HG03095 (cell line): ENCODE measurements at regions not wholly inside any gene's neighbourhood (a gene's known extent, or its start where the extent isn't known, plus 50 kb on each side); places are given as distances from the start of the nearest gene placed in this dataset.

Source experiments
- ATAC-seq: cut with Tn5 transposase; IDR thresholded peaks from one replicate; pipeline ENCODE4 v1.9.1; 2021; ENCODE audit warnings: moderate library complexity; ENCODE audit not compliant: unreplicated experiment

DNA sequence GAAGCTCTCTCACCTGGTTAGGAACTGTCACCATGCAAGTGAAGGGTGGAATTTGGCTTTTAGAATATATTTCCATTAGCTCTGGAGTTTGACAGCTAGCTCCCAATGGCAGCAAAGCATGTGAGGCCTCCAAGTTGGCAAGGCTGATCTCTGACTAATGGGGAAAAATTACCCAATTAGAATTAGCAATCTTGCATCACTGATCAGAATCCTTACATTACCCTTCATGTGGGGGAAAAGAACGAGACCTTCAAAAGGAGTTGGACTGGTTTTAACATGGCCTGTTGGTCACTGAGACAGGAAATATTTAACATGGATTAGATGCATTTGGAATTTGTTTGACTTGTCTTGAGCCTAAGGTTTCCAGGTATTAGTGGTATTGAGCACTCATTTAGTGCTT lies 192.3 kb upstream of the GDNF start:
- ATAC-seq: no peak

DNA sequence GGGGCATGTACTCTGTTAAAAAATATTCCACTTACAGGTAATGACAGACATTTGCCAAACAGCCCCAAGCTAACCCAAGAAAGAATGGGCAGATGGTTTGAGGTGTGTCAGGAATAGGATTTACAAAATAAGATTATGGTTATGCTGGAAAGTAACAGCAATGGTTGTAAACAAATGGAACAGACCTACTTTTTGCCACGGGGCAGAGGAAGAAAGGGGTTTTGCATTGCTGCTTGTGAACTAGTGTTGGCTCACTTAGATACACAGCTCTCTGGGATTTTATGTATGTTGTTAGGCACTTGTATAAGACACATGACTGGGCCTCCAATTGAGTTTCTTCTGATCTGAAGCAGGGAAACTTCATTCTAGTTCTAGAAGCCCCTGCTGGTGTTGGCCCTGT lies 191.5 kb upstream of the GDNF start:
- ATAC-seq: no peak

DNA sequence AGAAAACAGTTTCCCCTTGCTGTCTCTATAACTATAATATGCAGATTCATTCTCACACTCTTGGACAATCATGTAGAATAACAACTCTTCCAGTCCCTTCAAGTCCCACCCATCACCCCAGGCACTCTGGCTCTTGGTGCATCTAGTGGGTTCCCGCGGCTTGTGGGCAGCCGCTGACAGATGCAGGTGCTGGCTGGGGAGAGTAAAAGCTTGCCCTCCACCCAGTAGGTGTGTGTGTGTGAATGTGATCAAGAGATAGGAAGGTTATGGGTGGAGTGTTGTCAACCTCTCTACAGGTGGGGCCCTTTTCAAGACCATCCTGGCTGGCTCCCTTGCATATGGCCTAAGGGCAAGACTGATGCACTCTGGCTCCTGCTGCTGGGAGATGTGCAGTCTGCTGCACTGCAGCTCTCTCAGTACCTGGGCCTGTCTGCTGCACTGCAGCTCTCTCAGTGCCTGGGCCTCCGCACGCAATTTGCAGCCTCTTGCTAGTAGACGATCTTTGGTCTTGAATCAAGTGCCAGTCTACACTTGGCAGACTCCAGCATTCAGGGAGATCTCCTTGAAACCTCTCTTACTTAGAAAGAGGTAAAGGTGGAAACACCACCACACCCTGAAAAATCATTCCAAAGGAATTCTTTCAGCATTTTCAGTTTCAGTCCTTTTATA lies 189.7 kb upstream of the GDNF start:
- no peak for ATAC-seq

DNA sequence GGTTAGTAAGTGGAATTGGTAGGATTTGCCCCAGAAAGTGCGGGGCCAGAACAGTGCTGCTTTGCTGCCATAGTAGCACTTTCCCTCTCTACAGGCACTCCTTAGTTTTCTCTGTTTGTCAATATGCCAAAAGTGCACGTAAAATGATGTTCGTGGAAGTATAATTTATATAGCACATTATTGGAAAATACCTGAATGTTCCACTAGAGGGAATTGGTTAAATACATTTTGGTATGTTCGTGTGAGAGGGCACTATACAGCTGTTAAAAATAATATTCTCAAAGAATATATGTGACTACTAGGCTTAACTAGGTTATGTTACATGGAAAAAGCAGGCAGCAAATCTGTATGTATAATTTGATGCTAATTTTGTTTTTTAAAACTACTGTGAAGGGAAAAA lies 184.0 kb upstream of the GDNF start:
- ATAC-seq: no peak

DNA sequence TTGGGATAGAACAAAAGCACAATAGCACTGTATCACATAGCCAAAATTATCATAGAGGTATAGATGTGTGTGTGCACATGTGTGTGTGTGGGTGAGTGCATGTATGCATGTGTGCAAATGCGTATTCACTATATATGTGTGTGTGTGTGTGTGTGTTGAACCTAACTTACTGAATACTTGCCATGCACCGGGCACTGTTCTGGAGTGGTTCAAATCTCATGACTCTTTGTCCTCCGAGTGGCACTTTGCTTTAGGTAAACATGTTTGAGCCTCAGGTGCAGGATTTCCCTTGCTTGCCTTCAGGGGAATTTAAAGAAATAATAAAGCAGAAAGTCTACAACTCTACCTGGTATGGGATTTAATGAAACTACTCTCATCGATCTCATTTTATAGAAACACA lies 183.5 kb upstream of the GDNF start:
- ATAC-seq: no peak

DNA sequence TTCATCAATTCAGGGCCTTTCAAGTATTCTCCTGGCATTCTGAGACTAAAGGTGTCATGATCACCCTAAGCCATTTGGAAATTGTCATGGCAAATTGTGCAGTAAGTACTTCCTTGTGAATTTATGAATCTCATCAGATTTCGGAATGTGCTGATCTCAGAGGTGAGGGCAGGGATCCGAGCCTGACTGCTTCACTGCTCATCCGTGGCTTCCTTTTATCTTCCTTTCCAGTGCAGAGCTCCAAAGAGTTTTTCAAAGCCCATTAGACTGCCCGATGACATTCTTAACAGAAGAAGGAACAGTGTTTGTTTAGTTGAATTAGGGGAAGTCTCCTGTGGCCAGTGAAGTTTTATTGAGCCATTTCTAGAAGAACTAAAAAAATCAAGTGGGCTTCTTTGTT lies 182.8 kb upstream of the GDNF start:
- no peak for ATAC-seq

DNA sequence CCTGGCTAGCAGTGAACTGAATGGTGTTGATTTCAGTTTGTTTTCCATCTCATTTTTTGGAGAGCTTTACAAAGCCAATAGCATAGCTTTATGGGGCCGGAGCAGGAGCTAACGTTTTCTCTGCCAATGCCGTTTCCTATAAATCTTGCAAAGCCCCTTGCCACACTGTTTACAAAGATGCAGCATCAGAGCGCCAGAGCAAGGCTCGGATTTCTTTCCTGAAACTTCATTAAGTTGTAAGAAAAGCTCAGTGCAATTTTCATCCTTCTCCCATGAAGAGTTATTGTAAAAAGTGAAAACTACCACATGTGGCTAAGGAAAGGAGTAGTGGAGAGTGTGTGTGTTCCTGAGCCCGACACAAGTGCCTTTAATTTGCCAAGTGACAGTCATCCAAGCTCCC lies 178.2 kb upstream of the GDNF start:
- no peak for ATAC-seq

DNA sequence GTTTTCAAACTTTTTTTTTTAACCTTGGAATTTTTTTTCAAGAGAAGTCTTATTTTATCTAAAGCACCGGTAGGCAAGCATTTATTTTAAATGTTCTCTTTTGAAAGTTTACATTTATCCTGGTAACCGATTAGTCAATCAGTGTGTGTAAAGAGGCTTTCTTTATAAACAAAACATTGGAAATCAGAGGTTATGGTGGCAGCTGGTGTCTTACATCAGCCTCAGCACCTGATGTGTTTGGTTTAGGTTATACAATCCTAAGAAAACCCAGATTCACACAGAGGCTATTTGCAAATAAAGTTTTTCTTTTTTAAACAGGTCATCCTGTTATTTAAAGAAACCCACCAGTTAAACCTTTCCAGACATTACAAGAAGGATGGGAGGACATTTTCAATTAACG lies 173.3 kb upstream of the GDNF start:
- ATAC-seq: no peak

DNA sequence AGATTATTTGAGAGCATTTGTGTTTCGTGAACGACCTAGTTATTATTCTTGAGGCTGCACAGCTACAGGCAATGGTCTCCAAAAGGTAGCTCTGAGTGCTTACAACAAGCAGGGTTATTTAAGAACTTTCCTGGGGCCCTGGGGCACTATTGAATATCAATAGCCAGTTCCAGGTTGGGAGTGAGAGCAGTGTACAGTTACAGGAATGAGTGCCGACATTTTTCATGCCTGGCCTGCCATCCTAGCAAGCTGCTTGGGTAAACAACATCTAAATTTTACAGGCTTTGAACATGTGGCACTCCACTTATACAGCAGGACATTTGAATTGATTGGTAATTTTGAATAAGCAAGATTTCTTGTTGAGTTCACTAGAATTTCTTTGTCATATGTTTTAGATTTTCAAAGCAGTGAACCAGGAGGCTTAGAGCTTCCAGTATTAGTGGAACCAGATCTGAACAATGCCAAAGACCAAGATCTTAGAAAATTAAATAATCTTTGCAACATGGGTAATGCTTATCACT lies 171.9 kb upstream of the GDNF start:
- ATAC-seq: no peak

DNA sequence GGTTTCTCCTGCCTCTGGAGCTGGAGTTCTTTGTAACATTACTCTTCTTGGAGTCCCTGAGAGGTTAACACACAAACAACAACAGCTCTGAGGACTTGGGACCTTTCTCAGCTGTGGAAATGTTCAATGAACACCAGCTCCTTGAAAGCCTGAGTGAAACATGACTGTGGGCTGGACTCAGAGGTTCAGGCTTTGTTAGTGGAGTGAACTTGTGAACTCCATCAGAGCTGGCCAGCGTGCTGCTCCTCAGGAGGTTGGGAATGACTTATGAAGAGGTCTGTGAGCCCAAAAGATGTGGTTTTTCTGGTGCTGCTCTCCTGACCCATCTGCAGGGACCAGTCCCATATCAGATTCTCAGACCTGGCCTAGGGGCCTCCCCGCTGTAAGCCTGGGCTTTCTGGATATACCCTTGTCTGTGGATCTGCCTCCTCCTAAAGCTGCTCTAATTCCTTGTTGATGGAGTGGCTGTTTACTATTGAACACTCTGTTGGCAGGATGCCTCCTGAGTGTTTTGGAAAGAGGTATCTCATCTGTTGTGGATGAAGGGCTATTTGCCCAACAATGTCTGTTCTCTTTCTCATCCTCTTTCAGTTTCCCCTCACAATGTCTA lies 170.0 kb upstream of the GDNF start:
- ATAC-seq: no peak

DNA sequence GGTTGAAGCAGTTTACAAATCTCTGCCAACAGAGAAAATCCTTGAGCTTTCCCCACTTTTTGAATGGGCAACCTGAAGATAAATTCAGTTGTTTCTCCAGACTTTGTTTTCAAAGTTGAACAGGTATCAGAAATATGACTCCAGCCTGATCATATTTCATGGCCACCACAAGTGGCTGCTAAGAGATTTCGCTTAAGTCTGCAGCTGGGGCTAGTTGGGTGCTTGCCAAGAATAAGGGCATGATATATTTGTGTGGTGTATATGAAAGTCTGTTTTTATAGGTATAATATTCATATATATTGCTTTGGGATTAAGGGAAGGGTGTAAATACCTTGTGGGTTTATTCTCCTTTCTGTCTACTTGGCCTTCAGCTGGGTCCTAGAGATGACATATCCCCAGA lies 168.4 kb upstream of the GDNF start:
- ATAC-seq: no peak

DNA sequence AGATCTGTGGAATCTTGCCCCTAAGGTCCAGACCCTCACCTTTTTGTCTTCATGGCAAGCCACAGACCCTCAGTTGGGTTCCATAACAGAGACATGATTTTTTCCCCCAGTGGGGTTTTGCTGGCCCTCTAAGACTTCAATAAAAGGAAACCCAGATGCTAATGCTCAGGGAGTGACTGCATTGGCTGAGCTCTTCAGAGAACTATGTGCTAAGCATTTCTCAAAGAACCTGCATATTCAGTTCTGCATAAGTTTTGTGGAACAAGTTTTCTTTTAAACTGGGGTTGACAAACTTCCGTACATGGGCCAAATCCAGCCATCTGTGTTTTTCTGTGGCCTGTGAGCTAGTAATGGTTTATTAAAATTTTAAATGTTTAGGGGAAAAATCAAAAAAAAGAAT lies 159.8 kb upstream of the GDNF start:
- no peak for ATAC-seq

DNA sequence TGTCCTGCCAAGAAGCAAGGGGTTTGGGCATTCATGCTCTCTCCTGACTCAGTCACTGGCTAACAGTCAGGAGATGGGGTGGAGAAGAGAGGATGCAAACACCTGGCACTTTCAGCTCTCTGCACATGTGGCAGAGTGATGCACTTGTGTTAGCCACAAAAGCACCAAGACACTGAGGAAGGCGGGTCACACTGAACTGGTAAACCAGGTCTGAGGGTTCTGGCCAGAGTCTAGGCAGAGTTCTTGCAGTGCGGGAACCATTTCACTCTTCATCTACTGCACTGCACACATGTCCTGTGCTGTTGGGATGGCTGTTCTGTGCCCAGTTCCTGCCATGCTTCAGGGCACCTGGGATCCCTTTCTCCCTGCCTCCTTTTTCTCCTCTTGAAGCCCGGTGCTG lies 157.1 kb upstream of the GDNF start:
- ATAC-seq: no peak

DNA sequence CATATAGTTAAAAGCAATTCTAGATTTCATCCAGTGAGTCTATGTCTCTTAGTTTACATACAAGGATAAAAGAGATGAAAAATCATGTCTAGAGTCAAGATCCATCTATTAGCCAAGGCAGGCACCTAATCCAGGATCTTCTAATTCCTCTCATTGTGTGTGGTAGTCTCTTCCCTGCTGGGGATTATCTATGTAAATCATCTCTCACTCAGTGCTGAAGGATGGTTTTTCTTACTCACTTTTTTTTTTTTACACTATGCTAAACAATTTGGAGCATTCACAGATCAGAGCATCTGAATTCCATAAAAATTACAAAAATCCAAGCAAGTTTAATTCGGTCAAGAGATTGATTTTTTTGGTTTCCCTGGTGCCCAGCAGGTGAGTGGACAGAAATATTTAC lies 154.9 kb upstream of the GDNF start:
- ATAC-seq: no peak

DNA sequence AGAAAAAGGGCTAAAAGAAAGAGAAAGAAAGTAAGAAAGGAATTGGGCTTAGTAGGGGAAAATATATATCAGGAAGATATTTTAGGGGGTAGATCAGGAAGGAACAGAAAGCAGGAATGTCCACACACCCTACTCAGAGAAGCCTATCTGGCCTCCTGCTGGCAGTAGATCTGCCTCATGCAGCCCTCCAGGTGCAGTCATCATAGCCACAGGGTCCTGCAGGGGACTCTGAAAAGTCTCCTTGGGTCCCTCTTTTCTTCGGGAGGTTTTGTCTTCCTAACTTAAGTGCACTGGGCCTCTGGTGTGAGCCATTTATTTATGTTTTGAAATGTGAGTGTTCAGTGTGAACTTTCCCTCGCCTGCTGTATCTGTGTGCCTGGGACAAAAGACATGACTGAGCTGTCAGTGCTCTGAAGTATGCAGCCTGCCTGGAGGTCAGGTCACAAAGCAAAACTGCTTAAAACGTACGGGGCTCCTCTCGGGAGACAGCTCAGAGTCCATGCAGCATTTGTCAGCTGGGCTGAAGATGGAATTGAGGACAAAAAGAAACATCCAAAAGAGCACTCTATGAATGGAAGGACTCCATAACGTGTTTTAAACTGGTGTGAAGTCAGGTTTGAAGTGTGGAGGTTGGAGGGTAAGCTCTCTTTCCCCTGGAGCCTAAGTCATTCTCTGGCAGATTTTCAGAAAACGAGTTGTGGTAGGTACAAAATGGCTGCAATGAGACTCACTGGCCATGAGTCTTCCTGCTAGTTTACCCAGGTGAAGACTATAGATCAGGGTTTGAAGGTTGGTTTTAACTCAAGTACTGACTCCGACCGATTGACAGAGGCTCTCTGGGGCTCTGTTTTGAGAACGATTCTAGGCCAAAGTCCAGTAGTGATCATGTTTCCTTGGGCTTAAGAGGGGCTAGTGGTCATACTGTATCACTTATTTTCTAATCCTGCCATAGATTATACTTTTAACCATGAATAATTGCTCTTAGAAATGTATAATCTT lies 151.8 kb upstream of the GDNF start:
- no peak for ATAC-seq

DNA sequence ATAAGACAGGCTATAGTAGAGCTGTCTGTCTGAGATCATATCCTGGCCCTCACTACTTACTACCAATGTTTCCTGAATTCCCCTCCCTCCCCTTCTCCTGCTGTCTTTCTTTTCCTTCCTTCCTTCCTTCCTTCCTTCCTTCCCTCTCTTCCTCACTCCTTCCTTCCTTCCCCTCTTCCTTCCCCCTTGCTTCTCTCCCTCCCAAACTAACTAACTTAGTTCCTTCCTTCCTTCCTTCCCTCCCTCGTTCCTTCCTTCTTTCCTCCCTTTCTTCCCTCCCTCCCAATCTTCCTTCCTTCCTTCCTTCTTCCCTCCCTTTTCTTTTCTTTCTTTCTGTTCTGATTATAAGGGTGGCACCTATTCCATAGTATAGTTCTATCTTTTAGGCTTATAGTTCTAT lies 150.0 kb upstream of the GDNF start:
- no peak for ATAC-seq

DNA sequence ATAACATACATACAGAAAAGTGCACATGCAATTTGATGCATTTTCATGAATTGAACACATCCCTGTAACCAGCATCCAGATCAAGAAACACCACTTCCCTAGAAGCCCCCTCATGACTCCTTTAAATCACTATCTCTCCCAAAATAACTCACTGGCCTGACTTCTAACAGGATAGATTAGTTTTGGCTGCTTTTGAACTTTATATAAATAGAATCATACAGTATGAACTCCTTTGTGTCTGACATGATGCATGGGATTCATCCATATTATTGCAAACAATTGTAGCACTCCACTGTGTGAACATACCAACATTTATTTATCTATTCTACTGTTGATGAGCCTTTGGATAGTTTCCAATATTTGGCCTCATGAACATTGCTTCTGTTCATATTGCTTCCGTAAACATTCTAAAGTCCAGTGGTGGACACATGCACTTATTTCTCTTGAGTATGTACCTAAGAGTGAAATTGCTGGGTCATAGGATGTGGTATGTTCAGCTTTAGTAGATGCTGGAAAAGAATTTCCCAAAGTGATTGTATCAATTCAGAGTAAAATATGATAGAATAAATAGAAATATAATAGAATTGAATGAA lies 148.7 kb upstream of the GDNF start:
- ATAC-seq: no peak

DNA sequence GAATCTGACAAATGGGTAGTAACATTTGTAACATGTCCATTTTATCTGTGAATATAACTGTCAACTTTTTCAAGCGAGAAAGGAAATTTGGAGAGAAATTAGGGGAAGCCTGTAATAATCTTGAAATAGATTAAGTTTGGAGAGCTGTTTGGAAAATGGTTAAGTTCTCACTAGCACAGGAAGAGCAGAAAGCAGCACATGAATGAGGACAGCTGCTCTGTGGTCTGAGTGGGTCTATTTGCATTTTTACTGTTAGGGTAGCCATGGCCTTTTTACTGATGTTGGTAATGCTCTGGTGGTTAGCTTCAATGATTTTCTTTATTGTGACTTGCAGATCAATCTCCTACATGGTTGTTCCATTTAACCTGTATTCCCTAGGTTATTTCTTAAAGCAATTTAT lies 144.5 kb upstream of the GDNF start:
- ATAC-seq: no peak

DNA sequence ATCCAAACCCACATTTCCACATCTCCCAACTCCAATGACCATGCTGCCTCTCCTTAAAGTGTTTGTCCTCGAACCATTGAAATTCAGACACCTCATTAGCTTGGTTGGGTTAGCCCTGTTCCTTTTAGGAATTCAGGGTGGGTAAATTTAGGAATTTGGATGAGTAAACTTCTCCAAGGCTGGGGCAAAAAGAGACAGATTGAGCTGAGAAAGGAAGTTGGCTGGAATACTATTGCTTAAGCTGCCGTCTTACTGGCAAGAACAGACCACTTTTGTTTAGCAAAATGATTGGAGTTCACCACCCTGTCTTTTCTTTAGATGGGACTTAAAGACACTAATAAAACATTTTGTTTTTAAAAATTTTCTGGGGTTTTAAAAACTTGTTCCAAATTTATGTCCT lies 143.6 kb upstream of the GDNF start:
- ATAC-seq: no peak

DNA sequence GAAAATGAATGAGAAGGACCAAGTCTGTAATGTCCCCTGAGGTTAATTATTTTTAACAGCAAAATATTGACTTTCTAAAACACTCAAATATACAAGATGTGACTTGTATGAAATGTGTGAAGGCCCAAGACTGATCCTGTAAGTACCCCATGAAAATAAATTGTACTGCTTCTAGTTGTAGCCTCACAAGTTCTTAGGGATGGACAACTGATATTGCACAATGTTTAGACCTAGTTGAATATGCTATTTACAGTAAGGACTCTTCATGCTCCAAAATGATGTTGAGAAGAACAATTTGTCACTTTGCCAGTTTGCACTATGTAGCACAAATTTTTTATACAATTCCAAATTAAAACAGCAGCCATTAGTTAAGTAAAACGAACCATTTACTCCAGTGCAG lies 139.7 kb upstream of the GDNF start:
- no peak for ATAC-seq

DNA sequence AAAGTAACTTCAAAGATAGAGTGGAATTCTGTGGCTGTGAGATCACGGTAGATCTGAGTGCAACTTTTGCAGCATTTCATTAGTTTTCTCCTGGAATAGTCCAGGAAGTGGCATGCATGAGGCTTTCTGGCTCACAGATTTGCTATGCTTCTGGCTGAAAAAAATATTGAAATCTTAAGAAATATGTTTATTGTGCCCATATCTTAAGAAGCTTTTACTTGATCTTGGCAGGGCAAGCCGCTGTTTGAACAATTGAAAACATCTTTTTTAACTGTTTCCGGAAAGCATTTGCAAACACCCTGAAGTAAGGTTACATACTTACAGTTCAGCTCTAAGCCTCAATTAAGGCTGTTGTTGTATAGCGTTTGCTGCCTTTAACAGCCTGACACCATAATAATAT lies 135.7 kb upstream of the GDNF start:
- no peak for ATAC-seq
